ENCODE measurements at regions not wholly inside any gene's neighbourhood (a gene's known extent, or its start where the extent isn't known, plus 50 kb on each side); places are given as distances from the start of the nearest gene placed in this dataset.

DNA sequence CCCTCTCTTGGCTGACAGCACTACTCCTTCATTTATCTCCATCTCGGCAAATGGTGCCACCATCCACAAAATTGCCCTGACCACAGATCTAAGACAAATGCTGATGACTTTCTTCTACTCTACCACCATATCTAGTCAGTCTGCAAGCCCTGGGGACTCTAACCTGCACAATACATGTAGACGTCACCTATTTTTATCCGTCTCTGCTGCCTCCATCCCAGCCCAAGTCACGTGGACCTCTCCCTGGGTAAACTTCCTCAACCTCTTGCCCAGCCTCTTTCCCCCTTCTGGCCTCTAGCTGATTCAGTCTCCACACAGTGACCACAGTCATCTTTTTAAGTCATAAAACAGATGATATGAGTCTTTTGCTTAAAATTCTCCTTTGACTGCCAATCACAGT is 1203.0 kb downstream of the AACS start:
- DNase-seq (ENCODE audit: low read depth in 1 of 2, low spot score in 2 of 2), result no peak
- H2AK5ac ChIP-seq (ENCODE audit: low read depth, low read length), result no peak overlapping the region
- no peaks in the 10 kb centered on the region for H3K9me3 ChIP-seq (ENCODE audit: insufficient read depth in 2 of 2, low read depth in 1 of 2, low read length in 1 of 2)
- no peak overlapping the region for H3K4me3 ChIP-seq (ENCODE audit: extremely low read depth in 1 of 4, insufficient read depth in 2 of 4, low read depth in 3 of 4, low read length in 4 of 4)
- H3K27me3 ChIP-seq (replicated peaks in 1 of 4; ENCODE audit: control insufficient read depth in 3 of 4, extremely low read depth in 1 of 4, insufficient read depth in 3 of 4, low read length in 3 of 4), result no peaks in the 10 kb centered on the region
- no peak overlapping the region for H2BK12ac ChIP-seq (ENCODE audit: low read depth, low read length)
- WGBS, 2 experiments (ENCODE audit: extremely low coverage in 1 of 2, insufficient coverage in 1 of 2, insufficient read length in 1 of 2, insufficient replicate concordance in 2 of 2, low coverage in 1 of 2, low lambda C conversion rate in 2 of 2, missing lambda C conversion rate in 1 of 2), result 92% methylated on average over 4 of the region's 4 CpGs; no CpG with 5 or more reads in 1 of the 2 experiments
- H2BK15ac ChIP-seq (ENCODE audit: low read length), result no peak overlapping the region
- no peak overlapping the region for H3K14ac ChIP-seq (ENCODE audit: insufficient read length)
- CTCF ChIA-PET (ENCODE audit: partially characterized antibody), result no interaction called here
- POLR2A ChIA-PET (ENCODE audit: partially characterized antibody), result no interaction called here
- H3K4me1 ChIP-seq (replicated peaks in 1 of 4; ENCODE audit: control insufficient read depth in 3 of 4, insufficient read depth in 4 of 4, low read length in 3 of 4), result no peaks in the 10 kb centered on the region; a peak in 1 of 7 replicates
- no peak overlapping the region for H2BK120ac ChIP-seq (replicated peaks; ENCODE audit: low read depth, low read length)
- no peaks in the 10 kb centered on the region for H3K79me2 ChIP-seq (ENCODE audit: control insufficient read depth in 1 of 2, insufficient read depth in 2 of 2, low read length in 2 of 2)
- no peak overlapping the region for H4K91ac ChIP-seq (replicated peaks; ENCODE audit: insufficient read length, low read length)
- no peak overlapping the region; the same call in 1 of the 2 replicates for H4K8ac ChIP-seq (ENCODE audit: extremely low read depth, insufficient read depth, low read length)
- TF ChIP-seq TCF12 (IDR thresholded peaks at IDR 0.05; ENCODE audit: low read depth, low read length), result no peak
- no peak for TF ChIP-seq PHF8 (conservative IDR thresholded peaks at IDR 0.05; ENCODE audit: low read depth, low read length)
- TF ChIP-seq RXRA (IDR thresholded peaks at IDR 0.05; ENCODE audit: insufficient read depth, low read depth, low read length), result no peak
- TF ChIP-seq TAF1 (IDR thresholded peaks at IDR 0.05; ENCODE audit: low read depth, low read length), result no peak
- TF ChIP-seq SIN3A (conservative IDR thresholded peaks at IDR 0.05 in 1 of 2, IDR thresholded peaks at IDR 0.05 in 1 of 2; ENCODE audit: low read depth in 1 of 2, low read length in 2 of 2), result no peak
- no peak for TF ChIP-seq EZH2 (IDR thresholded peaks at IDR 0.05; ENCODE audit: low read depth, low read length, severe bottlenecking)
- no peak for TF ChIP-seq BACH1 (IDR thresholded peaks at IDR 0.05; ENCODE audit: low read length)
- no peak for TF ChIP-seq CHD1 (IDR thresholded peaks at IDR 0.05; ENCODE audit: low read depth, low read length)
- TF ChIP-seq SUZ12 (IDR thresholded peaks at IDR 0.05; ENCODE audit: low read length), result no peak
- TF ChIP-seq CREB1 (IDR thresholded peaks at IDR 0.05), result no peak
- TF ChIP-seq GABPA (IDR thresholded peaks at IDR 0.05; ENCODE audit: borderline replicate concordance, insufficient read depth, low read length), result no peak
- TF ChIP-seq MAX (IDR thresholded peaks at IDR 0.05), result no peak
- TF ChIP-seq, protein P1, sequence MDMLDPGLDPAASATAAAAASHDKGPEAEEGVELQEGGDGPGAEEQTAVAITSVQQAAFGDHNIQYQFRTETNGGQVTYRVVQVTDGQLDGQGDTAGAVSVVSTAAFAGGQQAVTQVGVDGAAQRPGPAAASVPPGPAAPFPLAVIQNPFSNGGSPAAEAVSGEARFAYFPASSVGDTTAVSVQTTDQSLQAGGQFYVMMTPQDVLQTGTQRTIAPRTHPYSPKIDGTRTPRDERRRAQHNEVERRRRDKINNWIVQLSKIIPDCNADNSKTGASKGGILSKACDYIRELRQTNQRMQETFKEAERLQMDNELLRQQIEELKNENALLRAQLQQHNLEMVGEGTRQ (IDR thresholded peaks at IDR 0.05; ENCODE audit: low read length), result no peak
- H2BK5ac ChIP-seq (ENCODE audit: low read depth, low read length), result no peak overlapping the region
- no peaks in the 10 kb centered on the region for H3K36me3 ChIP-seq (ENCODE audit: control insufficient read depth in 2 of 4, insufficient read depth in 4 of 4, low read length in 3 of 4)
- H2BK20ac ChIP-seq (ENCODE audit: low read length), result no peak overlapping the region
- no peak overlapping the region for H2AFZ ChIP-seq (ENCODE audit: low read length)
- FAIRE-seq, result no peak
- no peak overlapping the region for H3K56ac ChIP-seq (replicated peaks; ENCODE audit: insufficient read length, low read depth, low read length)
- H3K4ac ChIP-seq (replicated peaks; ENCODE audit: insufficient read length, low read depth, low read length), result no peak overlapping the region
- no peak overlapping the region for H3K9ac ChIP-seq (replicated peaks in 1 of 4; ENCODE audit: extremely low read depth in 1 of 4, low read depth in 3 of 4, low read length in 3 of 4)
- no peak overlapping the region for H3K4me2 ChIP-seq (ENCODE audit: insufficient read depth in 1 of 2, low read depth in 2 of 2, low read length in 2 of 2)
- no peaks in the 10 kb centered on the region for H3K79me1 ChIP-seq (ENCODE audit: low read depth, low read length)
- H4K20me1 ChIP-seq (replicated peaks in 1 of 2; ENCODE audit: control insufficient read depth in 1 of 2, insufficient read depth in 2 of 2, low read length in 2 of 2), result no peaks in the 10 kb centered on the region
- no peak overlapping the region for H3K27ac ChIP-seq (ENCODE audit: low read depth, low read length)
- H3K23ac ChIP-seq (ENCODE audit: insufficient read length), result no peak overlapping the region
- no peak overlapping the region for H4K5ac ChIP-seq (ENCODE audit: insufficient read length, low read depth, low read length)
- no peak overlapping the region for H3K18ac ChIP-seq (ENCODE audit: extremely low read depth, low read length)
- H3K23me2 ChIP-seq (ENCODE audit: low read depth, low read length), result peaks cover 1% of the 10 kb centered on the region; the same call in 1 of the 2 replicates
